ENCODE measurements at regions not wholly inside any gene's neighbourhood (a gene's known extent, or its start where the extent isn't known, plus 50 kb on each side); places are given as distances from the start of the nearest gene placed in this dataset.

GRCh38 chr16:87239545-87239944 lies 77.6 kb downstream of the C16orf95 start:
- TF ChIP-seq EZH2phosphoT487 (IDR thresholded peaks at IDR 0.05; ENCODE audit: borderline replicate concordance, low read depth, low read length) (no peak), CTCF (conservative IDR thresholded peaks at IDR 0.05; ENCODE audit: low read length) (no peak)
- no peak for DNase-seq (ENCODE audit: low spot score)
- CTCF ChIA-PET (ENCODE audit: unreplicated experiment): interaction anchor here (0.9 kb wide), 1 partner anchor 13 kb away, joined by 3 read pairs; no protein-coding TSS in a partner anchor

GRCh38 chr16:87240211-87241136 lies 76.7 kb downstream of the C16orf95 start:
- BruUV-seq (replicated peaks): no TSS peak
- no peaks in the 10 kb centered on the region for H3K79me2 ChIP-seq (ENCODE audit: insufficient read depth, low read depth, low read length)
- intact Hi-C loops (cut with micrococcal nuclease; ENCODE audit: unreplicated experiment): no loop called here
- H3K27ac ChIP-seq (ENCODE audit: low read depth, low read length, poor library complexity, severe bottlenecking): no peak overlapping the region
- H3K4me1 ChIP-seq (ENCODE audit: insufficient read depth, low read length, poor library complexity, severe bottlenecking): peaks cover 3% of the 10 kb centered on the region
- DNase-seq (ENCODE audit: low spot score): no peak
- H3K9me3 ChIP-seq (ENCODE audit: low read length): no peaks in the 10 kb centered on the region
- H3K4me2 ChIP-seq (ENCODE audit: low read length): no peak overlapping the region
- no peak overlapping the region for H2AFZ ChIP-seq (ENCODE audit: low read length)
- ChIA-PET CTCF (ENCODE audit: unreplicated experiment) (interaction anchor here (0.6 to 0.9 kb wide), 2 partner anchors 12 to 28 kb away, joined by 3 read pairs; no protein-coding TSS in a partner anchor), POLR2A (interaction anchor here (0.6 kb wide), 1 partner anchor 100 kb away, joined by 3 read pairs; no protein-coding TSS in a partner anchor)
- TF ChIP-seq EZH2phosphoT487 (IDR thresholded peaks at IDR 0.05; ENCODE audit: borderline replicate concordance, low read depth, low read length) (no peak), CTCF (conservative IDR thresholded peaks at IDR 0.05; ENCODE audit: low read length) (no peak)
- H3K9me2 ChIP-seq (ENCODE audit: insufficient read depth, low read length): no peaks in the 10 kb centered on the region
- no peaks in the 10 kb centered on the region for H4K20me1 ChIP-seq (ENCODE audit: insufficient read depth, low read length)
- no peak overlapping the region for H3K4me3 ChIP-seq (ENCODE audit: low read depth, low read length, poor library complexity, severe bottlenecking)
- H3K36me3 ChIP-seq (ENCODE audit: insufficient read depth, low read length): no peaks in the 10 kb centered on the region

More at GRCh38 chr16:87239545-87239944, 77.6 kb downstream of the C16orf95 start:
- Histone ChIP-seq H2AFZ (ENCODE audit: low read length) (no peak overlapping the region), H3K9me2 (ENCODE audit: insufficient read depth, low read length) (no peaks in the 10 kb centered on the region), H3K4me1 (ENCODE audit: insufficient read depth, low read length, poor library complexity, severe bottlenecking) (peaks cover 3% of the 10 kb centered on the region), H3K4me3 (ENCODE audit: low read depth, low read length, poor library complexity, severe bottlenecking) (no peak overlapping the region), H3K27ac (ENCODE audit: low read depth, low read length, poor library complexity, severe bottlenecking) (no peak overlapping the region), H4K20me1 (ENCODE audit: insufficient read depth, low read length) (no peaks in the 10 kb centered on the region), H3K4me2 (ENCODE audit: low read length) (no peak overlapping the region), H3K36me3 (ENCODE audit: insufficient read depth, low read length) (no peaks in the 10 kb centered on the region), H3K9me3 (ENCODE audit: low read length) (no peaks in the 10 kb centered on the region), H3K79me2 (ENCODE audit: insufficient read depth, low read depth, low read length) (no peaks in the 10 kb centered on the region)
- intact Hi-C loops (cut with micrococcal nuclease; ENCODE audit: unreplicated experiment): no loop called here
- POLR2A ChIA-PET: no interaction called here
- no TSS peak for BruUV-seq (replicated peaks)

Data from OCI-LY7 (cell line).